Common myeloid progenitor, CD34-positive (primary cell): ENCODE measurements at regions not wholly inside any gene's neighbourhood (a gene's known extent, or its start where the extent isn't known, plus 50 kb on each side); places are given as distances from the start of the nearest gene placed in this dataset.

Source experiments
- CTCF ChIA-PET: fragments of 350-600 bp; sonication (Branson Sonifier 250); formaldehyde crosslinking; loops from one replicate; lab custom pipeline; 2021; ENCODE audit warnings: antibody characterized with exemption; lab: Charles Lee
- POLR2A ChIA-PET: fragments of 350-600 bp; sonication (Branson Sonifier 250); formaldehyde crosslinking; loops from one replicate; lab custom pipeline; 2021; ENCODE audit warnings: antibody characterized with exemption; lab: Charles Lee
- DNase-seq, 3 donors: peaks; one replicate each; pipeline versions ENCODE4 v3.0.0 to v3.0.0-alpha.2; 2013
- H3K27ac ChIP-seq, 2 experiments: 1 replicate in 1 of 2; 2 replicates in 1 of 2; pipeline ENCODE4 v1.7.0; 2013; ENCODE audit warnings: inconsistent platforms in 2 of 2, low read length in 2 of 2, mild to moderate bottlenecking in 2 of 2, low read depth in 1 of 2, moderate library complexity in 1 of 2; ENCODE audit not compliant: severe bottlenecking in 2 of 2, insufficient read depth in 1 of 2, poor library complexity in 1 of 2
- H3K27me3 ChIP-seq, 5 experiments: replicated peaks in 2 of 5; 1 replicate in 3 of 5; 2 replicates in 2 of 5; pipeline versions ENCODE4 v1.6.1 to v1.7.0; 2013; ENCODE audit warnings: low read length in 4 of 5, mild to moderate bottlenecking in 2 of 5, moderate library complexity in 2 of 5, inconsistent platforms in 1 of 5; ENCODE audit not compliant: insufficient read depth in 5 of 5, control insufficient read depth in 4 of 5
- H3K36me3 ChIP-seq, 4 experiments: 1 replicate in 2 of 4; 2 replicates in 2 of 4; pipeline versions ENCODE4 v1.6.1 to v1.7.0; 2013; ENCODE audit warnings: low read length in 3 of 4, control low read depth in 1 of 4, mild to moderate bottlenecking in 1 of 4; ENCODE audit not compliant: control insufficient read depth in 4 of 4, insufficient read depth in 4 of 4
- H3K4me1 ChIP-seq, 4 experiments: 1 replicate in 3 of 4; 2 replicates in 1 of 4; pipeline versions ENCODE4 v1.6.1 to v1.7.1; 2013; ENCODE audit warnings: low read length in 3 of 4, mild to moderate bottlenecking in 3 of 4, control low read depth in 1 of 4, inconsistent platforms in 1 of 4, moderate library complexity in 1 of 4; ENCODE audit not compliant: control insufficient read depth in 4 of 4, insufficient read depth in 4 of 4; ENCODE audit errors: control extremely low read depth in 1 of 4
- H3K4me3 ChIP-seq, 7 experiments: 1 replicate in 4 of 7; 2 replicates in 3 of 7; pipeline versions ENCODE4 v1.5.1 to v1.7.0; 2013; ENCODE audit warnings: mild to moderate bottlenecking in 7 of 7, low read length in 6 of 7, moderate library complexity in 6 of 7, inconsistent platforms in 2 of 7, low read depth in 2 of 7, control low read depth in 1 of 7; ENCODE audit not compliant: insufficient read depth in 4 of 7, control insufficient read depth in 1 of 7; ENCODE audit errors: extremely low read depth in 1 of 7
- H3K9me3 ChIP-seq, 5 experiments: 1 replicate in 4 of 5; 2 replicates in 1 of 5; pipeline versions ENCODE4 v1.6.1 to v1.7.1; 2013; ENCODE audit warnings: low read length in 4 of 5, mild to moderate bottlenecking in 2 of 5, inconsistent platforms in 1 of 5, low read depth in 1 of 5, moderate library complexity in 1 of 5; ENCODE audit not compliant: control insufficient read depth in 4 of 5, insufficient read depth in 2 of 5; ENCODE audit errors: control extremely low read depth in 1 of 5
- WGBS: methylation state at CpG from one replicate; pipeline ENCODE4 v1.1.5; 2013; ENCODE audit not compliant: insufficient coverage; 5-methylcytosine and 5-hydroxymethylcytosine counted together

DNA sequence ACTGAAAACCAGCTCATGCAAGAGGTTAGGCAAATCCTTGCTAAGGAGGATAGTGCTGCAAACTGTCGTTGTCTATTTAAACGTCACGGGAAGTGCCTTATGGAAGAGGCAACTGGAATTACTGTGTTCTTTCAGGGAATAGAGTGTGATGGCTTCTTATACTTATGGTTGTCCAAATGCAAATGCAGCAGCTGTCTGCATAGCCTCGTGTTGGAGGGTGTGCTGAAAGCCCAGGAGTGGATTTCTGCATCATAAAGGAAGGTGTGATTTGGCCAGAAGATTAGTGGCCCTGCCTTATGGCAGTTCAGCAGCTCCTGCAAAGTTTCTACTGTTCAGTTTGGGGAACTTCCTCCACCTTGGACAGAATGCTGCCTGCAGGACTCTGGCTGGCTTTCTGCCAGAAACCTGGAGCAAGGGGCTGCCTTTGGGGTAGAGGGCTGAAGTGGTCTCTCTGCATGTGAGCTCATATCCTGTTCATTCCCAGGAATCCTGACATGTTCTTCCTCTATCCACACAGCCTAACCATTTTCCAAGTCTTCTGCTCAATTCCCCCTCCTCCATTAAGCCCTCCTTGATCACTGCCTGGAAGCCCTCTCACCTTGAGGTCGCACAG is 321.2 kb upstream of the CXCR4 start:
- H3K27me3 ChIP-seq = peaks cover 0 to 4% (median 0%) of the 10 kb centered on the region in 5 experiments
- POLR2A ChIA-PET = no interaction called here
- H3K9me3 ChIP-seq = no peaks in the 10 kb centered on the region
- peaks cover 0 to 11% (median 2%) of the 10 kb centered on the region in 4 experiments for H3K4me1 ChIP-seq
- H3K27ac ChIP-seq = no peak overlapping the region
- H3K4me3 ChIP-seq = no peak overlapping the region
- CTCF ChIA-PET = no interaction called here
- H3K36me3 ChIP-seq = no peaks in the 10 kb centered on the region
- DNase-seq = peak in 2 of 3 donors; percentile 6 to 9
- 80% methylated on average over 5 of the region's 5 CpGs for WGBS

DNA sequence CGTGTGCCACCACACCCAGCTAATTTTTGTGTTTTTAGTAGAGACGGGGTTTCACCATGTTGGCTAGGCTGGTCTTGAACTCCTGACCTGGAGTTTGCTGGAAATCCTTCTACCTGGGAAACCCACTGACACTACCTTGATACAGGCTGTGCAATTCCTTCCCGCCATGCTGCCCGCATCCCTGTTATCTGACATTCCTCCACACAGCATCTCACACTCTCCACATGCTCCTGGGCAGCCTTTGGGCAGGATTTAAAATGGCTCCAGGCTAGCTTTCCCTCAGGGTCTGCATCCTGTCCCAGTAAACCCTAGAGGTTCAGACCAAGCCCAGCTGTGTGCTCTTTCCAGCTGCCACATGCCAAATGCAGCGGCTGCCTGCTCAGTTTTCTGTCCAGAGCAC is 319.5 kb upstream of the CXCR4 start:
- Histone ChIP-seq H3K4me3 (no peak overlapping the region), H3K27ac (no peak overlapping the region), H3K9me3 (no peaks in the 10 kb centered on the region), H3K27me3 (peaks cover 0 to 4% (median 0%) of the 10 kb centered on the region in 5 experiments), H3K36me3 (no peaks in the 10 kb centered on the region), H3K4me1 (no peaks in the 10 kb centered on the region)
- 96% methylated on average over 5 of the region's 5 CpGs for WGBS
- POLR2A ChIA-PET = no interaction called here
- CTCF ChIA-PET = no interaction called here
- no peak for DNase-seq

DNA sequence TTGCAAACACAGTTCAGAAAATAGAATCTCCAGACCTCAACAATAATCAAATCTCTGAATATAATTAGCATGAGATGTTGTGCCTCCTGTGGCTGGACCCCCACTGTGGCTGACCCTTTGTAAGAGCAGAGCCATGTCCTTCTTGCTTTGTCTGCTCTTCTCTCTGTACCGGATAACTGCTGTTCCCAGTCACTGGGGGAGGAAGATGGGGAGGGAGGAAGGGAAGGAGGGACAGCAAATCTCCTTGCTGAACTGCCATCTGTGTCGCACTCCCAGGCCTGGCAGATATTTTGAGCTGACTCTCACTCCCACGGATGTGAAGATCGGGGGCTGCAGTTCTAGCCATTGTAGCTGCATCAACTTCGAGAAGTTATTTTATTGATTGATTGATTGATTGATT is 319.0 kb upstream of the CXCR4 start:
- no peak overlapping the region for H3K27ac ChIP-seq
- DNase-seq = no peak
- ChIA-PET POLR2A (no interaction called here), CTCF (no interaction called here)
- H3K27me3 ChIP-seq = peaks cover 0 to 4% (median 0%) of the 10 kb centered on the region in 5 experiments
- no peaks in the 10 kb centered on the region for H3K4me1 ChIP-seq
- H3K36me3 ChIP-seq = no peaks in the 10 kb centered on the region
- 59% methylated on average over 4 of the region's 5 CpGs for WGBS
- no peak overlapping the region for H3K4me3 ChIP-seq
- H3K9me3 ChIP-seq = no peaks in the 10 kb centered on the region

DNA sequence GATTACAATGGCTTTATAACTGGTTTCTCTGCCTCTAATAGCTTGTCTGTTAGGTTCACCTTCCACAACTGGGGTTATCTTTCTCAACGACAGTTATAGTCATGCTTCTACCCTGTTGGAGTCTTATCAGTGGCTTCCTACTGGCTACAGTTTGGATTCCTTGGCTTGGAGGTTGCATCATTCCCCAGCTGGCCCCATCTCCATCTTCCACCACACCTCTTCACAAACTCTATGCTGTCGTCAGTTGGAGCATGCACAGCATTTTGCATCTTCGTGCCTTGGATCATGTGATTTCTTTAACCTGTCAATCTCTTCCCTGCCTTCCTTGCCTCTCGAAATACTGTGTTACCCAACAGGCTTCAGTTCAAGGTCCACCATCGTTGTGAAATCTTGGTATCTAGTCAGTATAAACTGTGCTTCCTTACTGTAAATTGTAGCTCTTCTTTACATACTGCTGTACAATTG is 316.3 kb upstream of the CXCR4 start:
- H3K36me3 ChIP-seq = no peaks in the 10 kb centered on the region
- H3K4me3 ChIP-seq = no peak overlapping the region
- no peak for DNase-seq
- 95% methylated on average over 5 of the region's 5 CpGs for WGBS
- no peak overlapping the region for H3K27ac ChIP-seq
- peaks cover 0 to 4% (median 0%) of the 10 kb centered on the region in 5 experiments for H3K27me3 ChIP-seq
- ChIA-PET POLR2A (no interaction called here), CTCF (interaction anchor here (1.5 kb wide), 1 partner anchor 10 kb away, joined by 5 read pairs; no protein-coding TSS in a partner anchor)
- H3K9me3 ChIP-seq = no peaks in the 10 kb centered on the region
- no peaks in the 10 kb centered on the region for H3K4me1 ChIP-seq

DNA sequence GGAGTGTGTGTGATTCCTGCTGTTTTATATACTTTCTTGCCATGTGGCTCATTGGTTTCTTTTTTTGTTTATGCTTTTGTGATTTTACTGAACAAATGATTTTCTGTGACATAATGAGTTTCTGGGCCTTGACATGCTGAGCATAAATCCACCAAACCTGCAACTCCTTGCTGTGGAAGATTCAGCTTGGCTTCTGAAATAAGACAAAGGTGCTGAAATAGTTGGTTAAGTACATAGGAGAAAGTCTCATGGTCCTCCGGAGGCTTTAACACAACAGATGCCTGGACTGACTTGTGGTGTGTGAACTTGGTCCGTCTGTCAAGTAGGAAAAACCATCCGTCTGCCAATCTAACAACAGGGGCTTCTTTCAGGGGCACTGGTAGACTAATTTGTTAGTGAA is 315.3 kb upstream of the CXCR4 start:
- no peaks in the 10 kb centered on the region for H3K36me3 ChIP-seq
- no peaks in the 10 kb centered on the region for H3K4me1 ChIP-seq
- peaks cover 0 to 2% (median 0%) of the 10 kb centered on the region in 5 experiments for H3K27me3 ChIP-seq
- no peaks in the 10 kb centered on the region for H3K9me3 ChIP-seq
- no peak for DNase-seq
- 92% methylated on average over 3 of the region's 3 CpGs for WGBS
- ChIA-PET CTCF (no interaction called here), POLR2A (no interaction called here)
- H3K4me3 ChIP-seq = no peak overlapping the region
- H3K27ac ChIP-seq = no peak overlapping the region

DNA sequence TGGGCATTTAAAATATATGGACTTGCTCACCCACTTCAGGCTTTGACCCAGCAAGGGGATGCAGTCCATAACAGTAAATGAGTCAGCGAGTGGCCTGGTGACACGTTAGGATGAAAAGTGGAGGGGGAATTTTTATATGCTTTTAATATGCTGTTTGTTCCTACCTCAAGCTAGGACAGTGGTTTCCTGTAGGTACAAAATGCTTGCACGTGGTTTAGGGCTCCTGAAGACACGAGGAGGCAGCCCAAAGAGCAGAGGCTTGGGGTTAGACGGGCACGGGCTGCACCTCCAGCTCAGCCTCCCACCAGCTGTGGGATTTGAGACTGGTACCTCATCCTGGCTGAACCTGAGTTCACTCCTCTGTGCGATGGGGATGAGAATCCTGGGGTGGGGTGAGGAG is 306.2 kb upstream of the CXCR4 start:
- Histone ChIP-seq H3K9me3 (no peaks in the 10 kb centered on the region), H3K27me3 (peaks cover 8 to 48% (median 15%) of the 10 kb centered on the region in 5 experiments), H3K27ac (no peak overlapping the region), H3K36me3 (no peaks in the 10 kb centered on the region), H3K4me1 (peaks cover 2 to 11% (median 4%) of the 10 kb centered on the region in 4 experiments), H3K4me3 (peak overlapping the region in 2 of 7 experiments; percentile 63 to 78)
- 41% methylated on average over 6 of the region's 7 CpGs for WGBS
- peak in 2 of 3 donors; percentile 9 to 11 for DNase-seq
- ChIA-PET CTCF (interaction anchor here (1.2 to 1.8 kb wide), 7 partner anchors 10 to 1415 kb away, joined by 3 to 8 read pairs (median 5); no protein-coding TSS in a partner anchor), POLR2A (no interaction called here)

DNA sequence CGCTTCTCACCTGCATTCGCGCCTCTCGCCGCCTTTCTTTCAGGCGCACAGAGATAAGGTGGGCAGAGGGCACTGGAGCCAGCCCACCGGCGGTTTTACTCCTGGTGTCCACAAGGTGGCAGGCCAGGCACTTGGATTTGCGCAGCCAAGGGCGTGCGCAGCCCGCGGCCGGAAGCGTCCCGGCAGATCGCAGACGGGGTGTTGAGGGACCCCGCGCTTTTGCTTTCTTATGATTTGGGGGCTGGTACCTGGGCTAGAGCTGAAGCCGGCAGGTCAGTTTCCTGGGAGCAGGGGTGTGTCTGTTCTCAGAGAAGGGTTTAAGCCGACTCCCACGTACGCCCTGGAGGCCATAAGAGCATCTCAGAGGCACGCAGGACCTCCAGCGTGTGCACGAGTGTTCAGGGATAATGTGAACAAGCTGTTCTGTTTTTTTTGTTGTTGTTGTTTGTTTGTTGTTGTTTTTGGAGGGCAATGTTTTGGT is 305.6 kb upstream of the CXCR4 start:
- H3K9me3 ChIP-seq = no peaks in the 10 kb centered on the region
- H3K4me1 ChIP-seq = peaks cover 2 to 11% (median 4%) of the 10 kb centered on the region in 4 experiments
- peak overlapping the region; percentile 18 to 78 (median 55) for H3K4me3 ChIP-seq
- H3K27me3 ChIP-seq = peaks cover 8 to 53% (median 15%) of the 10 kb centered on the region in 5 experiments
- 1% methylated on average over 27 of the region's 27 CpGs for WGBS
- ChIA-PET CTCF (interaction anchor here (0.7 to 1.8 kb wide), 9 partner anchors 11 to 1415 kb away, joined by 3 to 8 read pairs (median 4); no protein-coding TSS in a partner anchor), POLR2A (no interaction called here)
- DNase-seq = peak; percentile 73 to 89 (median 89)
- no peaks in the 10 kb centered on the region for H3K36me3 ChIP-seq
- H3K27ac ChIP-seq = no peak overlapping the region
